ENCODE measurements at regions not wholly inside any gene's neighbourhood (a gene's known extent, or its start where the extent isn't known, plus 50 kb on each side); places are given as distances from the start of the nearest gene placed in this dataset.

- no peak for DNase-seq
Observed at GRCh38 chr12:93158065-93158843, 219.5 kb upstream of the NUDT4 start.

- no peak for DNase-seq
Observed at GRCh38 chr12:93163260-93164036, 214.3 kb upstream of the NUDT4 start.

DNA sequence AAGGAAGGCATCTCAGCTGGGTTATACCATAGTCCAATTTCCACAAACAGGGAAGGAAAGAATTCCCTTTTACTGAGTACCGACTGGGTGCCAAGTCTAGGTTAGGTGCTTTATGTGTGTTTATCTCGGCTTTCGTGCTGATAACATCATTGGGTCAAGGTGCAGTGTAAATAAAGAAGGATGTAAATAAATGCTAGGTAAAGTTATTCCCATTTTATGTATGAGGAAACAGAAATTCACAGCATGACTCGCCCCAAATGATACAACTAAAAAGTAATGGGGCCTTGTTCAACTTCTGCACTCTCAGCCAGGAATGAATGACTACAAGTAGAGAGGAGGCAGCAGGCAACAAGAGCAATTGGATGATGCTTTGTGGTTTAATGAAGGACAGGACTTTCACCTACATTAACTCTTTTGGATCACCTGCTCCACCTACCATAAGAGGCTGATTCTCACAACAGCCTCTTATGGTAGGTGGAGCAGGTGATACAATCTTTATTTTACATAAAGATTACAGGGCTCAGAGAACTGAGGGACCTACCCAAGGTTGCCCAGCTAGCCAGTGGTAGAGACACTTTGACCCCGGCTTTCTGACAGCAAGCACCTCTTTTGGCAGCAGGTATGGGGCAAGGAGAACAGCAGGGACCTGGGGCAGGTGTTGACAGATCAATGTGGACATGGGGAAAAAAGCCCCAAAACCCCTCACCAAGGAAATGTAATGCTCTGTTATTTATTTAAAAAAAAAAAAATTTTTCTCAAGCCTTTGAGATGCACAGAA lies 213.4 kb upstream of the NUDT4 start:
- DNase-seq, result no peak

DNA sequence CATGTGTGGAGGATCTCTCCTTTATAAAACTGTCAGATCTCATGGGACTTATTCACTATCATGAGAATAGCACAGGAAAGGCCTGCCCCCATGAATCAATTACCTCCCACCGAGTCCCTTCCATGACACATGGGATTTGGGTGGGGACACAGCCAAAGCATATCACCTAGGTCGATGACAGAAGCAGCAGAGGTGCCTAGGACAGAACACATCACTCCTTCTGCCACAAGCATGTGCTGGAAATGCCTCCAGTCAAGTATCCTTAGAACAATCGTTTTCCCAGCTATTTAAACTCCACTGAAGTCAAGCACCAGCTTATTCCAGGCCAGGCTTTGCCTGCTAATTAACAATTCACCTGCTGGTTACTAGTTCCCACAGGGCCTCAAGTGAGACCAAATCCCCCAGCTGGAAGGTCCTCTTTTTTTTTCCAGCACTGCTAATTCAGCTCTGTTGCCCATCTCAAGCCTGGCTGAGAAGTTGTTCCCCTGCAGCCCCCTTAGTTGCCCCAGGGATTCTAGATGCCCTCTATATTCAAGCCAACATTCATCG lies 212.3 kb upstream of the NUDT4 start:
- DNase-seq, result no peak

- no peak for DNase-seq
Observed at GRCh38 chr12:93166541-93167307, 211.0 kb upstream of the NUDT4 start.

- no peak for DNase-seq
Observed at GRCh38 chr12:93167331-93167730, 210.4 kb upstream of the NUDT4 start.

GRCh38 chr12:93167841-93168492 lies 209.8 kb upstream of the NUDT4 start:
- no peak for DNase-seq

- DNase-seq, result no peak
Observed at GRCh38 chr12:93168751-93169150, 209.0 kb upstream of the NUDT4 start.

GRCh38 chr12:93169536-93169935 lies 208.2 kb upstream of the NUDT4 start:
- no peak for DNase-seq

DNA sequence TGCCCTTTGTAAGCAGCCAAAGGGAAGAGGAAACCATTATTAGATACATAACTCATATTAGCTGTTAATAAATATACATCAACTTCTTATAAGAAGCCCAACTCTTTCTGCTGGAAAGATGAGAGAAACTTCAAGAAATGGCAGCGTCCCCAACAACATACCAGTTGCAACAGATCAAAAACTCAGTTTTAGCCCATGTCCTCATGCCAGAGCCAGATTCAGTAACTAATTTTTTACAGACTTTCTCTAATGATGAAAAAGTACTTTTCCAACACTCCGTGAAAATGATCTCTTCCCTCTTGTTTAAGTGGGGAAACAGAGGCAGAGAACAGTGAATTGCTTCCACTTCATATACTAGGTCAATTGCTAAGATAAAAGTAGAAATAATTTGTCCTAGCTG lies 206.8 kb upstream of the NUDT4 start:
- no peak for DNase-seq

DNA sequence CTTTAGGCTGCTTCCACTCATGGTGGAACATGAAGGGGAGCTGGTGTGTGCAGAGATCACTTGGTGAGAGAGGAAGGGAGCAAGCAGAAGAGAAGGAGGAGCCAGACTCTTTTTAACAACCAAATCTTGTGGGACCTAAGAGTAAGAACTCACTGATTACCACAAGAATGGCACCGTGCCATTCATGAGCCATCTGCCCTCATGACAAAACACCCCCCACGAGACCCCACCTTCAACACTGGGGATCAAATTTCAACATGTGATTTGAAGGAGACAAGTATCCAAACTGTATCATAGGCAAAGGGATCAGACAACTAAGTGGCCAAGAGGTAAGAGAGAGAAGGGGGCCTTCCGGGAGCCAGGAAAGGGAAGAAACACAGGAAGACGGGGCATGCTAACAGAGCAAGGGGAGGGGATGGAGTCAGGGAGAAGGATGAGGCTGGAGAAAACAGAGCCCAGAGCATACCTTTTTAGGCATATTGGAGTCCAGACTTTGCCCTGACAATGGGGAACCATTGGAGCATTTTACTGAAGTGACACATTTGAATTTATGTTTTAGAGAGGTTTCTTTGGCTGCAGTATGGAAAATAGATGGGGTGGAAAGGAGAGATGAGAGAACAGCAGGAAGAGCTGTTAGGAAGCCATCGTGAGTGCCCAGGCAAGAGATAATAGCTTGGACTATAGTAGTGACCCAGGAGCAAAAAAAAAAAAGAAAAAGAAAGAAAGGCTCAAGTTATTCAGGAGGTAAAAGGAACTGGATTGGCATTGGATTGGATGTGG lies 204.4 kb upstream of the NUDT4 start:
- DNase-seq, result no peak

DNA sequence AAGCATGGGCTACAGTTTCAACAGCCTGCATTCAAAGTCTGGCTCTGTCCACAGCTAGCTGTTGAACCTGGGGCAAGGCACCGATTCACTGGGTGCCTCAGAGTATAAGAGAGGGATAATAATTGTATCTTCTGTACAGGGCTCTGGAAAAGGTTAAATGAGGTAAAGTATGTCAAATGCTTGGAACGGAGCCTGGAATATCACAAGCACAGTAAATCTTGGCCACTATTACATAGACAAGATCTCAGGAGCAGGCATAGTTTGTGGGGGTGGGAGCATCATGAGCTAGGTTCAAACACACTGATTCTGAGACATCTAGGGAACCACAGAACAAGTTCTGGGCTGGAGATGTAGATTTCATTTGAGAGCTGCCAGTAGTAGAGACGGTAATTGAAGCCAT lies 203.7 kb upstream of the NUDT4 start:
- no peak for DNase-seq

GRCh38 chr12:93174473-93174872 lies 203.3 kb upstream of the NUDT4 start:
- DNase-seq, result no peak

- DNase-seq, result no peak
Observed at GRCh38 chr12:93176165-93176564, 201.6 kb upstream of the NUDT4 start.

DNA sequence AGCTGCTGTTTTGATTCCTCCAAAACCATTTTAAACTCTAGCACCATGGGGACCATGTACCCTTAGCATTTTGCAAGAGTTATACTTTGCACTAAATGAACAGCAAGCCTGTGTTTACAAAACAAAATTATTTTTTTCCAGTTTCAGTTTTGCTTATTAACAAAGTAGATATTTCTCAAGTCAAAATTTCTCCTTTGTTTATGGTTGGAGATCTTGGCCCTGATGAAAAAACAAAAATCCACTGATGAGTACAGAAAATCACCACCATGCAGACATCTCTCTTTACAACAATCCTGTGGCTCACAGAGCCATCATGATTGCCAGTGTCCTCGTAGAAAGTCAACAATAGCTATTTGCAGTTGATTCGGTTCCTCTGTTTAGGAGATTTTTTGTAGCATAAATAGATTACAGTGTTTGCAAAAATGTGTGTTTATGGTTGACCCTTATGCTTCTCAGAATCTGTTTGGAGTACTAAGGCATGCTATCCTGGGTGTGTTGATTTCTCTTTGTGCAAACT lies 201.1 kb upstream of the NUDT4 start:
- DNase-seq, result no peak

- no peak for DNase-seq
Observed at GRCh38 chr12:93177208-93178153, 200.2 kb upstream of the NUDT4 start.

DNA sequence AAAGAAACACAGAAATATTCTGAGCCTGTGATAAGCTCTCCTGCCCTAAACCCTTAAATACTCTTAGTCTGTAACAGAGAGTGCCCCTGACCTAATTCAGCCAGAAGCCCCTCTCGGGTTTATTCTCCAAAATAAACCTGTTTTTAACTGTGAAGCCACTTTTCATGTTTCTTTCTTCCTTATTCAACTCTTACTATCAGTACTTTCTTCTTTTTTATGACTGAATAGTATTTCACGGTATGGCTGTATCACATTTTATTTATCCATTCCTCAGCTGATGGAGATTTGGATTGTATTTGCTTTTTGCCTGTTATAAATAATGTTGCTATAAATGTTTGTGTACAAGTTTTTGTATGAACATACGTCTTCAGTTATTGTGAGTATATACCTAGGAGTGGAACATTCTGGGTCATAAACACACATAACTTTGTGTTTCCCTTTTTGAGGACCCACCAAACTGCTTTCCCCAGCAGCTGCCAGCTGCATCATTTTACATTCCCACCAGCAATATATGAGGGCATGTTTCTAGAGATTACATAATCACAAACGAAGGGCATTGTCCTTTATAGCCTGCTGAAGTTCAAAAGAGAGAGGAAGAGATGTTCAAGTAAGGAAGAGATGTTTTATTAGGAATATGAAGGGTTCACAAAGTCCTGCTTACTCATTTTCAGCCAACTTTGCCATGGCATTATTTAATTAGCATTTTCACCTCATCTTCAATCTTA lies 199.4 kb upstream of the NUDT4 start:
- DNase-seq, result no peak

DNA sequence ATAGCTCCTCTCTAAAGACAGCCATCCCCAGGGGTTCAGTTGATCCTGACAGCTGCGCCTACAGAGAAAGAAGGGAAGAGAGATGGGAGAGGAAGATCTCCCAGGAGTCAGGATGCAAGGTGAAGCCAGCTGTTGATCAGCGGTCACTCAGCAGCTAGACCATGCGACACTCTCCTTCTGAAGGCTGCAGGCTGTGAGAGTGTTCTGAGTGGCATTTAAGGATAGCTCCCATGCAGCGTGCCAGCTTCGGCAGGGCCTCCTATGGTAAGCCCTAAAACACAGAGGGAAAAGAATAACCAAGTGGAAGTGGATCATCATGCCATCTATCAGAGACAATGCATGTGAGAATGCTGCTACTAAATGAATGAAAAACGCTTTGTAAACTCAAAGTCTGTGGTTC lies 197.9 kb upstream of the NUDT4 start:
- no peak for DNase-seq

- no peak for DNase-seq
Observed at GRCh38 chr12:93180566-93180965, 197.2 kb upstream of the NUDT4 start.

All from activated CD8-positive, alpha-beta memory T cell treated with anti-CD3 and anti-CD28 coated beads for 24 hours (primary cell).